ENCODE measurements at regions not wholly inside any gene's neighbourhood (a gene's known extent, or its start where the extent isn't known, plus 50 kb on each side); places are given as distances from the start of the nearest gene placed in this dataset.

- Histone ChIP-seq H3K9me3 (ENCODE audit: control insufficient read depth, insufficient read depth, low read depth, low read length) (no peaks in the 10 kb centered on the region), H3K4me3 (replicated peaks in 1 of 4; ENCODE audit: control extremely low read depth in 1 of 4, insufficient read depth in 1 of 4, low read depth in 3 of 4, low read length in 4 of 4) (no peak overlapping the region), H3K27me3 (ENCODE audit: control insufficient read depth, insufficient read depth, low read length) (no peaks in the 10 kb centered on the region), H3K4me2 (ENCODE audit: extremely low read depth, insufficient read depth, low read length) (no peak overlapping the region), H3K9ac (ENCODE audit: insufficient read depth, low read length) (no peak overlapping the region), H2AFZ (ENCODE audit: low read length) (no peak overlapping the region), H3K27ac (ENCODE audit: insufficient read depth, low read length) (no peak overlapping the region), H3K4me1 (ENCODE audit: control insufficient read depth, extremely low read depth, insufficient read depth, low read length) (no peaks in the 10 kb centered on the region), H4K20me1 (ENCODE audit: control insufficient read depth, extremely low read depth, insufficient read depth, low read length) (no peaks in the 10 kb centered on the region), H3K36me3 (ENCODE audit: control insufficient read depth, insufficient read depth, low read length) (no peaks in the 10 kb centered on the region), H3K79me2 (ENCODE audit: control insufficient read depth, insufficient read depth, low read length) (no peaks in the 10 kb centered on the region)
- TF ChIP-seq CTCF (conservative IDR thresholded peaks at IDR 0.05 in 1 of 2, IDR thresholded peaks at IDR 0.05 in 1 of 2; ENCODE audit: low read depth in 1 of 2, low read length in 2 of 2) (no peak), EZH2 (IDR thresholded peaks at IDR 0.05; ENCODE audit: low read length, missing control alignments) (no peak)
- DNase-seq (ENCODE audit: low read depth in 2 of 2), result no peak
These were observed 94.2 kb upstream of the CNTN1 start for GRCh38 chr12:40598073-40598472.

- Histone ChIP-seq H3K27ac (ENCODE audit: insufficient read depth, low read length) (no peak overlapping the region), H3K36me3 (ENCODE audit: control insufficient read depth, insufficient read depth, low read length) (no peaks in the 10 kb centered on the region), H3K27me3 (ENCODE audit: control insufficient read depth, insufficient read depth, low read length) (no peaks in the 10 kb centered on the region), H3K4me2 (ENCODE audit: extremely low read depth, insufficient read depth, low read length) (no peak overlapping the region), H3K4me1 (ENCODE audit: control insufficient read depth, extremely low read depth, insufficient read depth, low read length) (no peaks in the 10 kb centered on the region), H3K9ac (ENCODE audit: insufficient read depth, low read length) (no peak overlapping the region), H3K9me3 (ENCODE audit: control insufficient read depth, insufficient read depth, low read depth, low read length) (no peaks in the 10 kb centered on the region), H4K20me1 (ENCODE audit: control insufficient read depth, extremely low read depth, insufficient read depth, low read length) (no peaks in the 10 kb centered on the region), H3K79me2 (ENCODE audit: control insufficient read depth, insufficient read depth, low read length) (no peaks in the 10 kb centered on the region), H2AFZ (ENCODE audit: low read length) (no peak overlapping the region), H3K4me3 (replicated peaks in 1 of 4; ENCODE audit: control extremely low read depth in 1 of 4, insufficient read depth in 1 of 4, low read depth in 3 of 4, low read length in 4 of 4) (no peak overlapping the region)
- no peak for DNase-seq (ENCODE audit: low read depth in 2 of 2)
- TF ChIP-seq EZH2 (IDR thresholded peaks at IDR 0.05; ENCODE audit: low read length, missing control alignments) (no peak), CTCF (conservative IDR thresholded peaks at IDR 0.05 in 1 of 2, IDR thresholded peaks at IDR 0.05 in 1 of 2; ENCODE audit: low read depth in 1 of 2, low read length in 2 of 2) (no peak)
These were observed 89.7 kb upstream of the CNTN1 start for GRCh38 chr12:40602562-40602961.

- Histone ChIP-seq H3K79me2 (ENCODE audit: control insufficient read depth, insufficient read depth, low read length) (no peaks in the 10 kb centered on the region), H3K27ac (ENCODE audit: insufficient read depth, low read length) (no peak overlapping the region), H3K4me3 (replicated peaks in 1 of 4; ENCODE audit: control extremely low read depth in 1 of 4, insufficient read depth in 1 of 4, low read depth in 3 of 4, low read length in 4 of 4) (no peak overlapping the region), H3K36me3 (ENCODE audit: control insufficient read depth, insufficient read depth, low read length) (no peaks in the 10 kb centered on the region), H3K4me1 (ENCODE audit: control insufficient read depth, extremely low read depth, insufficient read depth, low read length) (no peaks in the 10 kb centered on the region), H3K9ac (ENCODE audit: insufficient read depth, low read length) (no peak overlapping the region), H3K4me2 (ENCODE audit: extremely low read depth, insufficient read depth, low read length) (no peak overlapping the region), H2AFZ (ENCODE audit: low read length) (no peak overlapping the region), H4K20me1 (ENCODE audit: control insufficient read depth, extremely low read depth, insufficient read depth, low read length) (no peaks in the 10 kb centered on the region), H3K27me3 (ENCODE audit: control insufficient read depth, insufficient read depth, low read length) (no peaks in the 10 kb centered on the region), H3K9me3 (ENCODE audit: control insufficient read depth, insufficient read depth, low read depth, low read length) (no peaks in the 10 kb centered on the region)
- TF ChIP-seq EZH2 (IDR thresholded peaks at IDR 0.05; ENCODE audit: low read length, missing control alignments) (no peak), CTCF (conservative IDR thresholded peaks at IDR 0.05 in 1 of 2, IDR thresholded peaks at IDR 0.05 in 1 of 2; ENCODE audit: low read depth in 1 of 2, low read length in 2 of 2) (no peak)
- DNase-seq (ENCODE audit: low read depth in 2 of 2), result no peak
These were observed 77.3 kb upstream of the CNTN1 start for GRCh38 chr12:40614923-40615322.
